NCI-H748 treated with DMSO at 0.1 percent for 48 hours (cell line): ENCODE measurements at regions not wholly inside any gene's neighbourhood (a gene's known extent, or its start where the extent isn't known, plus 50 kb on each side); places are given as distances from the start of the nearest gene placed in this dataset.

ENCODE experiments used
- DNase-seq: peaks from one replicate; lab custom pipeline; 2025; lab: John Stamatoyannopoulos, UW

- no peak for DNase-seq
These were observed 52.5 kb upstream of the TTC29 start for GRCh38 chr4:146998157-146998556.

- no peak for DNase-seq
These were observed 58.5 kb upstream of the TTC29 start for GRCh38 chr4:147003956-147004809.

- DNase-seq: no peak
These were observed 60.6 kb upstream of the TTC29 start for GRCh38 chr4:147006229-147006628.

- no peak for DNase-seq
These were observed 64.2 kb upstream of the TTC29 start for GRCh38 chr4:147009875-147010274.

GRCh38 chr4:147011411-147011810 lies 65.7 kb upstream of the TTC29 start:
- DNase-seq: no peak

GRCh38 chr4:147012059-147012707 lies 66.5 kb upstream of the TTC29 start:
- no peak for DNase-seq

- no peak for DNase-seq
These were observed 69.3 kb upstream of the TTC29 start for GRCh38 chr4:147014946-147015345.

GRCh38 chr4:147015491-147015890 lies 69.8 kb upstream of the TTC29 start:
- no peak for DNase-seq

- no peak for DNase-seq
These were observed 71.4 kb upstream of the TTC29 start for GRCh38 chr4:147017081-147017480.

- DNase-seq: no peak
These were observed 73.4 kb upstream of the TTC29 start for GRCh38 chr4:147019091-147019490.

GRCh38 chr4:147020456-147020855 lies 74.8 kb upstream of the TTC29 start:
- DNase-seq: no peak

- no peak for DNase-seq
These were observed 79.4 kb upstream of the TTC29 start for GRCh38 chr4:147025042-147025441.

GRCh38 chr4:147029296-147029695 lies 83.6 kb upstream of the TTC29 start:
- DNase-seq: no peak

- DNase-seq: no peak
These were observed 88.7 kb upstream of the TTC29 start for GRCh38 chr4:147034372-147034771.

- no peak for DNase-seq
These were observed 91.4 kb upstream of the TTC29 start for GRCh38 chr4:147037069-147037468.

- DNase-seq: no peak
These were observed 94.4 kb upstream of the TTC29 start for GRCh38 chr4:147039976-147040575.

GRCh38 chr4:147040874-147041273 lies 95.2 kb upstream of the TTC29 start:
- no peak for DNase-seq

GRCh38 chr4:147041376-147041775 lies 95.7 kb upstream of the TTC29 start:
- DNase-seq: no peak

- DNase-seq: no peak
These were observed 96.4 kb upstream of the TTC29 start for GRCh38 chr4:147042046-147042445.

- DNase-seq: no peak
These were observed 98.6 kb upstream of the TTC29 start for GRCh38 chr4:147044241-147044640.

- no peak for DNase-seq
These were observed 104.3 kb upstream of the TTC29 start for GRCh38 chr4:147049946-147050345.

GRCh38 chr4:147050356-147050765 lies 104.7 kb upstream of the TTC29 start:
- DNase-seq: no peak

GRCh38 chr4:147052361-147052760 lies 106.7 kb upstream of the TTC29 start:
- no peak for DNase-seq
